Loucy (cell line): ENCODE measurements at regions not wholly inside any gene's neighbourhood (a gene's known extent, or its start where the extent isn't known, plus 50 kb on each side); places are given as distances from the start of the nearest gene placed in this dataset.
A peak's percentile ranks its signal among the peaks of the same experiment; 100 is the strongest.
"Not testable (repeated sequence)": the region's sequence is repeated elsewhere in the genome, so short reads cannot be mapped to it uniquely, and the experiment has no call there.

Experiments
- H2AFZ ChIP-seq: fragments of 200-600 bp; sonication (generic); 2 replicates; pipeline ENCODE4 v1.6.0; 2016; ENCODE audit warnings: antibody characterized with exemption, mild to moderate bottlenecking, low read length, moderate library complexity
- H3F3A ChIP-seq: fragments of 200-600 bp; 2 replicates; pipeline ENCODE4 v1.6.0; 2016; ENCODE audit warnings: antibody characterized with exemption, low read depth, mild to moderate bottlenecking
- H3K27me3 ChIP-seq: fragments of 200-600 bp; sonication (generic); 2 replicates; pipeline ENCODE4 v1.6.1; 2014; ENCODE audit warnings: low read length, mild to moderate bottlenecking; ENCODE audit not compliant: insufficient read depth, poor library complexity, severe bottlenecking
- H3K36me3 ChIP-seq: fragments of 200-600 bp; sonication (generic); 2 replicates; pipeline ENCODE4 v1.6.1; 2016; ENCODE audit warnings: low read length; ENCODE audit not compliant: insufficient read depth
- H3K4me1 ChIP-seq: fragments of 200-600 bp; sonication (generic); 2 replicates; pipeline ENCODE4 v1.5.1; 2014; ENCODE audit warnings: low read length, mild to moderate bottlenecking; ENCODE audit not compliant: insufficient read depth, poor library complexity, severe bottlenecking
- H3K4me2 ChIP-seq: fragments of 200-600 bp; sonication (generic); 2 replicates; pipeline ENCODE4 v1.6.0; 2014; ENCODE audit warnings: antibody characterized with exemption, low read length, low read depth, mild to moderate bottlenecking; ENCODE audit not compliant: poor library complexity, severe bottlenecking
- H3K4me3 ChIP-seq: fragments of 200-600 bp; sonication (generic); 2 replicates; pipeline ENCODE4 v1.5.1; 2014; ENCODE audit warnings: low read length, mild to moderate bottlenecking, mixed read lengths; ENCODE audit not compliant: poor library complexity, severe bottlenecking
- H3K79me2 ChIP-seq: fragments of 200-600 bp; sonication (generic); 2 replicates; pipeline ENCODE4 v1.6.1; 2014; ENCODE audit warnings: low read length; ENCODE audit not compliant: insufficient read depth
- H3K9ac ChIP-seq: fragments of 200-600 bp; sonication (generic); 2 replicates; pipeline ENCODE4 v1.6.0; 2014; ENCODE audit warnings: mild to moderate bottlenecking, low read depth, low read length, moderate library complexity; ENCODE audit not compliant: poor library complexity, severe bottlenecking
- H3K9me2 ChIP-seq: fragments of 200-600 bp; sonication (generic); replicated peaks from 2 replicates; pipeline ENCODE4 v1.6.1; 2016; ENCODE audit warnings: low read depth, low read length, mixed read lengths
- H3K9me3 ChIP-seq: fragments of 200-600 bp; sonication (generic); 2 replicates; pipeline ENCODE4 v1.6.1; 2014; ENCODE audit warnings: mild to moderate bottlenecking, antibody characterized with exemption, low read length, low read depth; ENCODE audit not compliant: insufficient read depth
- H4K20me1 ChIP-seq: fragments of 200-600 bp; sonication (generic); 2 replicates; pipeline ENCODE4 v1.6.0; 2014; ENCODE audit warnings: antibody characterized with exemption, low read length, mild to moderate bottlenecking; ENCODE audit not compliant: insufficient read depth, poor library complexity, severe bottlenecking
- CTCF ChIP-seq: fragments of 200-600 bp; sonication (generic); conservative IDR thresholded peaks from 2 replicates; pipeline ENCODE4 v1.5.1; 2014; ENCODE audit warnings: mild to moderate bottlenecking, antibody characterized with exemption, low read length
- EZH2phosphoT487 ChIP-seq: fragments of 200-600 bp; IDR thresholded peaks from 2 replicates; pipeline ENCODE4 v1.6.1; 2018; ENCODE audit warnings: antibody characterized with exemption, mild to moderate bottlenecking, moderate library complexity, borderline replicate concordance

GRCh38 chr17:49898366-49899190, 50.7 kb upstream of the TAC4 start:
- no peak overlapping the region for H3K4me2 ChIP-seq
- H4K20me1 ChIP-seq: no peaks in the 10 kb centered on the region
- H3K36me3 ChIP-seq: no peaks in the 10 kb centered on the region
- H3K4me1 ChIP-seq: peaks cover 4% of the 10 kb centered on the region
- H3K79me2 ChIP-seq: no peaks in the 10 kb centered on the region
- H3F3A ChIP-seq: no peaks in the 10 kb centered on the region
- H3K9me2 ChIP-seq: no peaks in the 10 kb centered on the region
- no peak overlapping the region for H3K9ac ChIP-seq
- no peaks in the 10 kb centered on the region for H3K9me3 ChIP-seq
- TF ChIP-seq EZH2phosphoT487 (no peak), CTCF (no peak)
- H3K4me3 ChIP-seq: no peak overlapping the region
- no peak overlapping the region for H2AFZ ChIP-seq
- no peaks in the 10 kb centered on the region for H3K27me3 ChIP-seq

- Histone ChIP-seq H3K4me3 (no peak overlapping the region), H2AFZ (no peak overlapping the region), H4K20me1 (no peaks in the 10 kb centered on the region), H3K4me2 (no peak overlapping the region), H3K9me3 (no peaks in the 10 kb centered on the region), H3K27me3 (no peaks in the 10 kb centered on the region), H3K4me1 (peaks cover 10% of the 10 kb centered on the region), H3K9ac (no peak overlapping the region), H3K79me2 (no peaks in the 10 kb centered on the region), H3K36me3 (no peaks in the 10 kb centered on the region), H3F3A (no peaks in the 10 kb centered on the region), H3K9me2 (no peaks in the 10 kb centered on the region)
- TF ChIP-seq EZH2phosphoT487 (no peak), CTCF (peak; percentile 41)
Observed at GRCh38 chr17:49899191-49899485, 51.3 kb upstream of the TAC4 start.

DNA sequence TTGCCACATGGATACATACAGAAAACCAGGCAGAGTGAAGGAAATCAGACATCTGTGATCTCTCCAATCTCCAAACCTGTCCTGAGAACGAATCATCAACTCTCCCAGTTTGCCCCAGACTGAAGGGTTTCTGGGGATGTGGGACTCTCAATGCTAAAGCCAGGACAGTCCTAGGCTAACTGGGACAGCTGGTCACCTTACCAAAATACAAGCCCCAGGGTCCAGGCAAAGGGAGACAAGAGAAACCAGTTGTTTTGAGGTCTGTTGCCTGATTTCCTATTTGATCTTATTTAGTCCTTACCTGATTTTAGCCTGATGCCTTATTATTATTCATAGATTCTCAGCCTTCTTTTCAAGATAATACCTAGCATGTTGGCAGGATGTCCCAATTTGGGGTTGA, 51.7 kb upstream of the TAC4 start:
- no peaks in the 10 kb centered on the region for H3K36me3 ChIP-seq
- no peaks in the 10 kb centered on the region for H3F3A ChIP-seq
- no peaks in the 10 kb centered on the region for H3K27me3 ChIP-seq
- no peak overlapping the region for H2AFZ ChIP-seq
- H3K4me1 ChIP-seq: peaks cover 11% of the 10 kb centered on the region
- H3K79me2 ChIP-seq: no peaks in the 10 kb centered on the region
- H3K9me3 ChIP-seq: no peaks in the 10 kb centered on the region
- no peak overlapping the region for H3K4me3 ChIP-seq
- H4K20me1 ChIP-seq: no peaks in the 10 kb centered on the region
- no peak overlapping the region for H3K9ac ChIP-seq
- no peak overlapping the region for H3K4me2 ChIP-seq
- no peaks in the 10 kb centered on the region for H3K9me2 ChIP-seq
- TF ChIP-seq EZH2phosphoT487 (no peak), CTCF (no peak)

DNA sequence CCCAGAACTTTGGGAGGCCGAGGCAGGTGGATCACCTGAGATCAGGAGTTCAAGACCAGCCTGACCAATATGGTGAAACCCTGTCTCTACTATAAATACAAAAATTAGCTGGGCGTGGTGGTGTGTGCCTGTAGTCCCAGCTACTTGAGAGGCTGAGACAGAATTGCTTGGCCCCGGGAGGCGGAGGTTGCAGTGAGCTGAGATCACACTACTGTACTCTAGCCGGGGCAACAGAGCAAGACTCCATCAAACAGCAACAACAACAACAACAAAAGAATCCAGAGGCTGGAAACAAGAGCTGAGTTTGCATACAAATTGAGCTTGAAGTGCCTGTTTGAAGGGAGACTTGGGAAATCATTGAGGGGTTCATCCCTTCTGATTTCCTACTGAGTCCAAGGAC, 52.9 kb upstream of the TAC4 start:
- H3K9me2 ChIP-seq, H3K9ac ChIP-seq, H4K20me1 ChIP-seq, H2AFZ ChIP-seq, H3K36me3 ChIP-seq, H3K4me3 ChIP-seq, H3K79me2 ChIP-seq, H3K4me2 ChIP-seq, H3K9me3 ChIP-seq, H3K27me3 ChIP-seq, H3F3A ChIP-seq: not testable (repeated sequence)
- peaks cover 11% of the 10 kb centered on the region for H3K4me1 ChIP-seq
